ENCODE measurements at regions not wholly inside any gene's neighbourhood (a gene's known extent, or its start where the extent isn't known, plus 50 kb on each side); places are given as distances from the start of the nearest gene placed in this dataset.

DNA sequence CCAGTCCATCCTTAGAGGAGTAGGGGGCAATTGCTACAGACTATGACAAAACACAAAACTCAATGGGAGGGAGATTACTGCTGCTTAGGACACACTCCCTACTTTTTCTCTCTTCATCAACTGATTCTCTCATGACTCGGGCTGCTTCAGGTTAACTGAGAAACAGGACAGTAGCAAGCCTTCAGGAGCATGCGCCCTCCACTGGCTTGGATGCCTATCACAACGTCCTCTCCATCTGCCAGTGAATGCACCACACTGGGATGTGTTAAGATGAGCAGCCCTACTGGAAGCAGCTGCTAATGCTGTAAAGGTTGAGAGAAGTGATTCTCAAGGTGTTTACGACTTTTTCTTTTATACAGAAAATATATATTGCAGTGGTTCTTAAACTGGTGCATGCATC, 542.3 kb downstream of the EDEM1 start:
- TF ChIP-seq, protein P1, sequence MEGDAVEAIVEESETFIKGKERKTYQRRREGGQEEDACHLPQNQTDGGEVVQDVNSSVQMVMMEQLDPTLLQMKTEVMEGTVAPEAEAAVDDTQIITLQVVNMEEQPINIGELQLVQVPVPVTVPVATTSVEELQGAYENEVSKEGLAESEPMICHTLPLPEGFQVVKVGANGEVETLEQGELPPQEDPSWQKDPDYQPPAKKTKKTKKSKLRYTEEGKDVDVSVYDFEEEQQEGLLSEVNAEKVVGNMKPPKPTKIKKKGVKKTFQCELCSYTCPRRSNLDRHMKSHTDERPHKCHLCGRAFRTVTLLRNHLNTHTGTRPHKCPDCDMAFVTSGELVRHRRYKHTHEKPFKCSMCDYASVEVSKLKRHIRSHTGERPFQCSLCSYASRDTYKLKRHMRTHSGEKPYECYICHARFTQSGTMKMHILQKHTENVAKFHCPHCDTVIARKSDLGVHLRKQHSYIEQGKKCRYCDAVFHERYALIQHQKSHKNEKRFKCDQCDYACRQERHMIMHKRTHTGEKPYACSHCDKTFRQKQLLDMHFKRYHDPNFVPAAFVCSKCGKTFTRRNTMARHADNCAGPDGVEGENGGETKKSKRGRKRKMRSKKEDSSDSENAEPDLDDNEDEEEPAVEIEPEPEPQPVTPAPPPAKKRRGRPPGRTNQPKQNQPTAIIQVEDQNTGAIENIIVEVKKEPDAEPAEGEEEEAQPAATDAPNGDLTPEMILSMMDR (IDR thresholded peaks at IDR 0.05; ENCODE audit: poor library complexity, severe bottlenecking), result no peak
- no peak for TF ChIP-seq EP300 (conservative IDR thresholded peaks at IDR 0.05; ENCODE audit: poor library complexity, severe bottlenecking)
